Nephron progenitor cell (in vitro differentiated cells): ENCODE measurements at regions not wholly inside any gene's neighbourhood (a gene's known extent, or its start where the extent isn't known, plus 50 kb on each side); places are given as distances from the start of the nearest gene placed in this dataset.

Experiments used
- DNase-seq: peaks from one replicate; pipeline ENCODE4 v3.0.0; 2021
- H3K27ac Mint-ChIP-seq: 2 replicates; pipeline ENCODE4 v1.8.0; 2021; ENCODE audit warnings: mild to moderate bottlenecking, moderate library complexity, mixed read lengths
- H3K27me3 Mint-ChIP-seq: 2 replicates; pipeline ENCODE4 v1.8.0; 2021; ENCODE audit warnings: mild to moderate bottlenecking, low read depth, mixed read lengths; ENCODE audit not compliant: poor library complexity
- H3K36me3 Mint-ChIP-seq: 2 replicates; pipeline ENCODE4 v1.8.0; 2021; ENCODE audit warnings: low read depth, mixed read lengths
- H3K4me1 Mint-ChIP-seq: 2 replicates; pipeline ENCODE4 v1.8.0; 2021; ENCODE audit warnings: mixed read lengths
- H3K4me3 Mint-ChIP-seq: 2 replicates; pipeline ENCODE4 v1.8.0; 2021; ENCODE audit warnings: mild to moderate bottlenecking, moderate library complexity, mixed read lengths
- H3K9me3 Mint-ChIP-seq: 2 replicates; pipeline ENCODE4 v1.8.0; 2021; ENCODE audit warnings: mild to moderate bottlenecking, moderate library complexity, mixed read lengths
- CTCF ChIP-seq: fragments of 200-600 bp; sonication (generic); IDR thresholded peaks from 2 replicates; pipeline ENCODE4 v1.5.0; 2021; ENCODE audit warnings: antibody characterized with exemption

- no peak for DNase-seq
- H3K27ac Mint-ChIP-seq = no peak overlapping the region
- no peak overlapping the region for H3K4me3 Mint-ChIP-seq
- H3K36me3 Mint-ChIP-seq = no peaks in the 10 kb centered on the region
- peaks cover 5% of the 10 kb centered on the region for H3K27me3 Mint-ChIP-seq
- H3K4me1 Mint-ChIP-seq = no peaks in the 10 kb centered on the region
- TF ChIP-seq CTCF = no peak
- no peaks in the 10 kb centered on the region for H3K9me3 Mint-ChIP-seq
These were observed 612.9 kb downstream of the ZNF385D start for GRCh38 chr3:21138085-21138484.

- peaks cover 14% of the 10 kb centered on the region for H3K9me3 Mint-ChIP-seq
- TF ChIP-seq CTCF = no peak
- no peaks in the 10 kb centered on the region for H3K4me1 Mint-ChIP-seq
- DNase-seq = no peak
- H3K27me3 Mint-ChIP-seq = peaks cover 8% of the 10 kb centered on the region
- no peaks in the 10 kb centered on the region for H3K36me3 Mint-ChIP-seq
- no peak overlapping the region for H3K4me3 Mint-ChIP-seq
- no peak overlapping the region for H3K27ac Mint-ChIP-seq
These were observed 618.1 kb downstream of the ZNF385D start for GRCh38 chr3:21132896-21133295.

- no peaks in the 10 kb centered on the region for H3K36me3 Mint-ChIP-seq
- peaks cover 6% of the 10 kb centered on the region for H3K9me3 Mint-ChIP-seq
- no peak overlapping the region for H3K4me3 Mint-ChIP-seq
- DNase-seq = no peak
- peaks cover 9% of the 10 kb centered on the region for H3K27me3 Mint-ChIP-seq
- TF ChIP-seq CTCF = no peak
- H3K4me1 Mint-ChIP-seq = no peaks in the 10 kb centered on the region
- no peak overlapping the region for H3K27ac Mint-ChIP-seq
These were observed 630.2 kb downstream of the ZNF385D start for GRCh38 chr3:21120826-21121225.

- Mint-ChIP-seq H3K27ac (no peak overlapping the region), H3K27me3 (peaks cover 5% of the 10 kb centered on the region), H3K4me1 (no peaks in the 10 kb centered on the region), H3K9me3 (peaks cover 6% of the 10 kb centered on the region), H3K4me3 (no peak overlapping the region), H3K36me3 (no peaks in the 10 kb centered on the region)
- TF ChIP-seq CTCF = no peak
- no peak for DNase-seq
These were observed 633.6 kb downstream of the ZNF385D start for GRCh38 chr3:21117370-21117769.

GRCh38 chr3:21109056-21109455 lies 642.0 kb downstream of the ZNF385D start:
- DNase-seq = no peak
- no peak for TF ChIP-seq CTCF
- Mint-ChIP-seq H3K9me3 (no peaks in the 10 kb centered on the region), H3K36me3 (no peaks in the 10 kb centered on the region), H3K27me3 (no peaks in the 10 kb centered on the region), H3K27ac (peak overlapping the region; percentile 11), H3K4me3 (no peak overlapping the region), H3K4me1 (no peaks in the 10 kb centered on the region)

- no peak for DNase-seq
- no peaks in the 10 kb centered on the region for H3K4me1 Mint-ChIP-seq
- no peak overlapping the region for H3K4me3 Mint-ChIP-seq
- no peaks in the 10 kb centered on the region for H3K27me3 Mint-ChIP-seq
- no peaks in the 10 kb centered on the region for H3K36me3 Mint-ChIP-seq
- no peak for TF ChIP-seq CTCF
- peaks cover 11% of the 10 kb centered on the region for H3K9me3 Mint-ChIP-seq
- no peak overlapping the region for H3K27ac Mint-ChIP-seq
These were observed 645.2 kb downstream of the ZNF385D start for GRCh38 chr3:21105784-21106183.
